Stimulated activated CD8-positive, alpha-beta memory T cell treated with anti-CD3 and anti-CD28 coated beads, Interleukin-4, amount 100 ng/mL, for 24 hours (primary cell): ENCODE measurements at regions not wholly inside any gene's neighbourhood (a gene's known extent, or its start where the extent isn't known, plus 50 kb on each side); places are given as distances from the start of the nearest gene placed in this dataset.

Experiments used
- DNase-seq: peaks from one replicate; pipeline ENCODE4 v3.0.0-alpha.2; 2020; ENCODE audit warnings: low read depth

GRCh38 chr18:78677483-78678317 lies 301.9 kb upstream of the SALL3 start:
- no peak for DNase-seq

GRCh38 chr18:78678318-78678695 lies 301.3 kb upstream of the SALL3 start:
- DNase-seq, result no peak

- no peak for DNase-seq
These were observed 300.6 kb upstream of the SALL3 start for GRCh38 chr18:78679031-78679430.

GRCh38 chr18:78679613-78680260 lies 299.9 kb upstream of the SALL3 start:
- no peak for DNase-seq

- no peak for DNase-seq
These were observed 298.2 kb upstream of the SALL3 start for GRCh38 chr18:78681396-78681795.

DNA sequence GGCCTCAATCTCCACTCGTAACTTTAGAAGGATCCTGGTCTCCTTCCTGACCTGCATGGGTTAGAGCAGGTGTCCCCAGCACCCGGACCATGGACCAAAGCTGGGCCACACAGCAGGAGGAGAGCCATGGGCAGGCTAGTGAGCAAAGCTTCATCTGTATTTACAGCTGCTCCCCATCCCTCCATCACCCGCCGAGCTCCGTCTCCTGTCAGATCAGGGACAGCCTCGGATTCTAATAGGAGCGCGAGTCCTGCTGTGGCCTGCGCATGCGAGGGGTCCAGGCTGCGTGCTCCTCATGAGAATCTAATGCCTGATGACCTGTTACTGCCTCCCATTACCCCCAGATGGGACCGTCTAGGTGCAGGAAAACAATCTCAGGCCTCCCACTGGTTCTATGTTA lies 297.7 kb upstream of the SALL3 start:
- DNase-seq, result no peak

DNA sequence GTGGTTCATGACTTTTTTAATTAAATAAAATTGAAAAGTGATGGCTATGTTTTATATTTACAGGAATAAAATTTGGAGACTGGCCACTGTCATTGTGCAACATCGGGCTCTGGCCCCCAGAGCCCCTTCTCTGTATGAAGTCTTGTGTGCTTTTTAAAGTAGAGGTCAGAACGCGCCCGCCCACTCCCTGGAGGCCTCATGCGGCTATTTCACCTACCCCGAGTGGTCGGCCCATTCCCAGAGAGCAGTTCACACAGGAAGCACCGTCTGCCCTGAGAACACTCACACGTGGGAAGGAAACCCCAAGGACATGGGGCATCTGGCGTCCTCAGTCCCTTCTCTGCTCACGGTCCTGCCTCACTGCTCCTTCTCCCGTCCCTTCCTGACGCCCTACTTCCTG lies 296.9 kb upstream of the SALL3 start:
- DNase-seq, result no peak

GRCh38 chr18:78683191-78684010 lies 296.2 kb upstream of the SALL3 start:
- DNase-seq, result no peak

GRCh38 chr18:78685250-78685979 lies 294.2 kb upstream of the SALL3 start:
- DNase-seq, result no peak

- no peak for DNase-seq
These were observed 293.6 kb upstream of the SALL3 start for GRCh38 chr18:78685980-78686530.

DNA sequence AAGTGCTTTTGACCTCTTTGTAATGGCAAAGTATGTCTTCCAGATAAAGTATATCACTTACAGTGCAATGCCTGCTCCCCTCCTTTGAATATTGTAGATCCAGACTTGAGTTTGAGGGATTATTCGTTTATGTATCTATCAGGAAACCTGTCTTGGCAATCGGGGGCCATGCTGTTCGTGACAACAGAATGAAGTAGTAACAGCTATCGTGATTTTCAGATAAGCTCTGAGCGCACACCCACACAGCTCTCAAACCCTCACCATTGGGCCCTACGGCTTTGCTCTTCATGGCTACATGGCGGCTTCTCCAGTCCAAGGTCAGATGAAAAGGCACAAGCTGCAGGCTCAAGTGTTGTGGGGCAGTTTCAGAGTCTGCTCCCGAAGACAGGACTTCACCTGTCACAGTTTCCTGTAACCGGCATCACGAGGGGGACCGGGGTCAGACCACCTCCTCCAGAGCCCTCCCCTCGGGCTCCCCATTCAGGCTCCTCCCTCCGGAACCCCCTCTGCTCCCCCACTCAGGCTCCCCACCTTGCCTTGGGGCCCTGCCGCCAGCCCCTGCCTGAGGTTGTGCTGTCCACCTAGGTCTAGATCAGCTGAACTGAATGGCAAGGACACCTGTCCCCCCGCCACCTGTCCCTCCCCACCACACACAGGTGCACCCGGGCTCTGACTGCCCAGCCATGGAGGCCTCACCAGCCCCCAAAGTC lies 292.5 kb upstream of the SALL3 start:
- DNase-seq, result no peak

DNA sequence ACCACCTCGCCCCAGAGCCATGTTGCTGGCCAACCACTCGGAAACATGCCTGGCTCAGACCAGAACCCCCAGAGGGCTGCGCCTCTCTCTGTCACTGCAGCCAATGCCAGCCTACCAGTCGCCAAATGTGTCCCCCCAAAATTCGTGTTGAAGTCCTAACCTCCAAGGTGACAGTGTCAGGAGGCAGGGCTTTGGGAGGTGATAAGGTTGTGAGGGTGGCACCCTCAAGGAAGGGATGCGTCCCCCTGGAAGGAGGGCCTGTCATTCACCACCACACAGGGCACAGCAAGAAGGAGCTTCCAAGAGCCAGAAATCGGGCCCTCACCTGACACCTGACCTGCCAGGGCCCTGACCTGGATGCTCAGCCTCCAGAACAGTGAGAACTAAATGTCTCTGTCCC lies 291.9 kb upstream of the SALL3 start:
- no peak for DNase-seq

DNA sequence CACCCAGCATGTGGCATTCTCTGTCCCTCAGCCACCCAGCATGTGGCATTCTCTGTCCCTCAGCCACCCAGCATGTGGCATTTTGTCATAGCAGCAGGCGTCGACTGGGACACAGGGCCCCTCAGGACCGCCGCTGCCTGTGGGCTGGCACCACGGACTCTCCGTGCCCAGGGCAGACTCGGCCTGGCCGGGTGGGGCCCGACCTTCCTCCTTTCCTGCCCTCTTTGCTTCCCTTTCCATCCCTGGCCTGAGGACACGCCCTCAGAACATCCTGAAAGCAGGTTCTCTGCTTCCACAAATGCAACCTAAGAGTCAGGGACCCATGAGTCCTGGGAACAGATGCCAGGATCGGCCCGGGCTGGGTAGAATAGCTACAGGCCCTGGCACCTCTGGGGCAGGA lies 291.4 kb upstream of the SALL3 start:
- no peak for DNase-seq

DNA sequence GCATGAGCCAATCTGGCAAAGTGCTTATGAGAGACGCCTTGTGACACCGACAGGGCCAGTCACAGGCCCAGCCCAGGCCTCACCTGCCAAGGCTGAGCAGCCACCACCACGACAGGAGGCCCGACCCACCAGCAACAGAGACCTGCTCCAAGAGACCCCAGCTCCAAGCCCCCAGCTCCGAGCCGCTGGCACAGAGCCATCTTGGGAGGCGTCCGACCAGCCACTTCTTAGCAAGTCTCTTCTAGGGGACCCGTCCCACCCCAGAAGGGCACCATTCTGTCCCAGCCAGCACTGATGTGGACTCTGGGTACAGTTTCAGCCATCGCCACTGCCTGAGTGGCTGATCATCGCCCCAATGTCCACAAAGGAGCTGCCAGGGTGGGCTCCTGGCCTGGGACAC lies 290.7 kb upstream of the SALL3 start:
- no peak for DNase-seq

- no peak for DNase-seq
These were observed 290.0 kb upstream of the SALL3 start for GRCh38 chr18:78689606-78690005.

GRCh38 chr18:78692105-78692504 lies 287.5 kb upstream of the SALL3 start:
- DNase-seq, result no peak

- DNase-seq, result no peak
These were observed 286.2 kb upstream of the SALL3 start for GRCh38 chr18:78693429-78693828.

DNA sequence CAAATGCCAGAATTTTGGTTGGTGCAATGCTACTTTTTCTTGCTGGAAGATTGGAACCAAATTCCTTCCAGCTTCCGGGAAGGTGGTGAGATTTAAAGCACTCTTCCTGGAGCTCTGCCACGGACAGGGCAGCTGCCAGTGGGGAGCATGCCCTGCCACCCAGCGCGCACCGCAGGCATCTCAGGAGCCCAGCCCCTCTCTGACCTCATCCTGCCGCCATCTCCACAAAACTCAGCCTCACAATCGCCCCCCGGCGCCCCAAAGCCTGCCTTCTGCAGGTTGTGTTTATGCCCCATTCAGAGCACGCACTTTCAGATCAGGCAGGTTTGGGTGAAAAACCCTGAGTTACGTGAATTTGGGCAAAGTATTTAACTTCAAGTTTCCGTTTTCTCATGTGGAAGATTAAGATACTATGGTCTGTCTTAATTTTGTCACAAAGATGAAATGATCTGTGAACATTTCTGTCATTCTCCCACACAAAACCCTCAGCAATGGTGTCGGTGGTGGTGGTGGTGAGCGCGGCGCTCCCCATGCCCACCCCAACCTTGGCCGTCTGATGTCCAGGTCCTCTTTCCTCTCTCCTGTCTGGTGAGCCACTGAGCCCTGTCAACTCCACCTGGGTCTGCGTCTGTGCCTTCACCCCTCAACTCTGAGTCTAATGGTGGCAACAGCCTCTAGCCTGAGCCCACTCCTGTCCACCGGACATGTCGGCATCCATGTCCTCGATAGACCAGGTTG lies 282.8 kb upstream of the SALL3 start:
- no peak for DNase-seq

DNA sequence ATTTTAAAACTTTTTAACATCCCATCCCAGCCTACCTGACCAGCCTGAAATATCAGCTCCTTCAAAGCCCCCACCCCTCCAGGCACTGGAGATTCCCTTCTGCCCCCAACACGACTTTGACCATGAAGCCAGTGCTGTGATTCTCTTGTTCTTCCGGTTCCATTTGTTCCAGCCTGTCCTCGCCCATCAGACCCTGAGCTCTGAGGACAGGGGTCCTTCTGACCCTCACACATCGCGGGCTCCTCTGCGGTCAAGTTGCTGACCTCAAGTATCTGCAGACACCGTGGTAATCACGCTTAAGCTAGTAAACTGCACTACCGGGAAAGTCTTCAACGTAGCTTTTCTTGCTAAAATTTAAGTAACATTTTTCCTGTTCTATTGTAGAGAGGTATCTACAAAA lies 282.2 kb upstream of the SALL3 start:
- no peak for DNase-seq

DNA sequence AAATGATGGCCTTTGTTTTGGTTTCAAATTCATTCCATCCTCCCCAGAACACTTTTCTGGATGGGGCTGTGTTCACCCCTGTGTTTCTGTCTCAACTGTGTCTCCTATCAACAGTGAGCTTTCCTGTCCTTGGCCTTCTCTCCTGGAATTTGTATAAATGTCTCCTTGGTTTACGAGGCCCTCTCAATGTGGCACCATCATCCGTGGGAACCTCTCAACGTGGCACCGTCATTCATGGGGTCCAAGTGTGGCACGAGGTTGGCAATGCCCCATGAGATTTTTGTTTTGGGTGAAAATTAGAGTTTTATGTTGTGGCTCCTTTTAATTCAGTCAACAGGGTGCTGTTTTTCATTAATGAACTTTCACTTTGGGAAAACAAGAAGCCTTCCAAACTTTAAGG lies 280.7 kb upstream of the SALL3 start:
- DNase-seq, result no peak

DNA sequence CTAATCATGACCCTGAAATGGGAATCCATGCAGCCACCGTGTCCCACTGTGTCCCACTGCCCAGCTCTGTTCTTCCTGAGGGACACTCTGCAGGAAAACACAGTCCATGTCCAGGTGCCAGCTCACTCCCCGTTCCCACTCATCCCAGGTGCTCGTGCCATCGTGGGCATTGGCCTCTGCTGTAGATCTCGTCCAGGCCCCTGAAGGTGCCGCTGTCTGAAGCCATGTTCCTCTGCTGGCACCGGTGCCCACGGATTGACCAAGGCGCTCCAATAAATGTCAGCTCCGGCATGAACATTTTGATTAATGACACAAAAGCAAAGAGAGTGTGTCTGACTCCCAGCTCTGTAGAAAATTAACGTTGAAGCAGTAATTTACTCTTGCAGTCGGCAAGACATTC lies 280.1 kb upstream of the SALL3 start:
- no peak for DNase-seq
